ENCODE measurements at regions not wholly inside any gene's neighbourhood (a gene's known extent, or its start where the extent isn't known, plus 50 kb on each side); places are given as distances from the start of the nearest gene placed in this dataset.

DNA sequence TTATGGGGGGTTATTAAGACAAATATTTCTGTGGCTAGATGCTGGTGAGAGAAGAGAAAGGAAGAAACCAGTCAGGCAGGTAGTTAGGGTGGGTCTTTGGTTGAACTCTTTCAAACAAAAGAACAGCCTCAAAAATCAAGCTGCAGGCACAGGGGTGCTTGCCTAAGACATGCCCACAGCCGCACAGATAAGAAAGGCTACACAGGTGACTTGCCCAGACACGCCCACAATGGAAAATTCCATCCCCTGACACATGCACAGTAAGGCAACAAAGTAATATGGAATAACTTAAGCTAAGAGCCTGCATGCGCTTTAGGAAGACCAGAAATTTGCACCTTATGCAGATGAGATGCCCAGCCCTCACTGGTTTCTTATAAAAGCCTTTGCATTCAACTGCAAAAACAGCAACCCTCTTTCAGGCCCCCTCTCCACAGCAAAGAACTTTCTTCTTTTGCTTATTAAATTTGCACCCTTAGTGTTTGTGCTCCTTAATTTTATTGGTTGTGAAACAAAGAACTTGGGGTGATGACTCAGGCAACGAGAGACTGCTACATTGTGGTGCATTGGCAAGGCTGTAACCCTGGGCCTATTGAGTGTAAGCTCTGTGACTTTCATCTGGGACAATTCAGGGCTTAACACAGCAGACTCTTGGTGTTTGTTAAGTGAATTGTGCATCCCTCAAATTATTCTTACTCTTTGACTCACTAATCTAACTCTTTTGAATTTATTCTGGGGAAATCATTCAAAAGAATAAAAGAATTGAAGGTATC lies 149.4 kb downstream of the RPAP3 start:
- no peak for TF ChIP-seq SRF (IDR thresholded peaks at IDR 0.05; ENCODE audit: low read depth, low read length)
- TF ChIP-seq, protein P1, sequence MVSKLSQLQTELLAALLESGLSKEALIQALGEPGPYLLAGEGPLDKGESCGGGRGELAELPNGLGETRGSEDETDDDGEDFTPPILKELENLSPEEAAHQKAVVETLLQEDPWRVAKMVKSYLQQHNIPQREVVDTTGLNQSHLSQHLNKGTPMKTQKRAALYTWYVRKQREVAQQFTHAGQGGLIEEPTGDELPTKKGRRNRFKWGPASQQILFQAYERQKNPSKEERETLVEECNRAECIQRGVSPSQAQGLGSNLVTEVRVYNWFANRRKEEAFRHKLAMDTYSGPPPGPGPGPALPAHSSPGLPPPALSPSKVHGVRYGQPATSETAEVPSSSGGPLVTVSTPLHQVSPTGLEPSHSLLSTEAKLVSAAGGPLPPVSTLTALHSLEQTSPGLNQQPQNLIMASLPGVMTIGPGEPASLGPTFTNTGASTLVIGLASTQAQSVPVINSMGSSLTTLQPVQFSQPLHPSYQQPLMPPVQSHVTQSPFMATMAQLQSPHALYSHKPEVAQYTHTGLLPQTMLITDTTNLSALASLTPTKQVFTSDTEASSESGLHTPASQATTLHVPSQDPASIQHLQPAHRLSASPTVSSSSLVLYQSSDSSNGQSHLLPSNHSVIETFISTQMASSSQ (IDR thresholded peaks at IDR 0.05; ENCODE audit: low read depth), result no peak
- TF ChIP-seq, protein P1 (CRISPR knock-in tag; IDR thresholded peaks at IDR 0.05; ENCODE audit: borderline replicate concordance), result no peak
- TF ChIP-seq ARHGAP35 (CRISPR knock-in tag; IDR thresholded peaks at IDR 0.05; ENCODE audit: borderline replicate concordance), result no peak
- TF ChIP-seq SP140L (CRISPR knock-in tag; IDR thresholded peaks at IDR 0.05; ENCODE audit: borderline replicate concordance), result no peak
- TF ChIP-seq, protein P2, sequence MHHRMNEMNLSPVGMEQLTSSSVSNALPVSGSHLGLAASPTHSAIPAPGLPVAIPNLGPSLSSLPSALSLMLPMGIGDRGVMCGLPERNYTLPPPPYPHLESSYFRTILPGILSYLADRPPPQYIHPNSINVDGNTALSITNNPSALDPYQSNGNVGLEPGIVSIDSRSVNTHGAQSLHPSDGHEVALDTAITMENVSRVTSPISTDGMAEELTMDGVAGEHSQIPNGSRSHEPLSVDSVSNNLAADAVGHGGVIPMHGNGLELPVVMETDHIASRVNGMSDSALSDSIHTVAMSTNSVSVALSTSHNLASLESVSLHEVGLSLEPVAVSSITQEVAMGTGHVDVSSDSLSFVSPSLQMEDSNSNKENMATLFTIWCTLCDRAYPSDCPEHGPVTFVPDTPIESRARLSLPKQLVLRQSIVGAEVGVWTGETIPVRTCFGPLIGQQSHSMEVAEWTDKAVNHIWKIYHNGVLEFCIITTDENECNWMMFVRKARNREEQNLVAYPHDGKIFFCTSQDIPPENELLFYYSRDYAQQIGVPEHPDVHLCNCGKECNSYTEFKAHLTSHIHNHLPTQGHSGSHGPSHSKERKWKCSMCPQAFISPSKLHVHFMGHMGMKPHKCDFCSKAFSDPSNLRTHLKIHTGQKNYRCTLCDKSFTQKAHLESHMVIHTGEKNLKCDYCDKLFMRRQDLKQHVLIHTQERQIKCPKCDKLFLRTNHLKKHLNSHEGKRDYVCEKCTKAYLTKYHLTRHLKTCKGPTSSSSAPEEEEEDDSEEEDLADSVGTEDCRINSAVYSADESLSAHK (CRISPR knock-in tag; IDR thresholded peaks at IDR 0.05; ENCODE audit: borderline replicate concordance), result no peak
- TF ChIP-seq ZNF777 (CRISPR knock-in tag; IDR thresholded peaks at IDR 0.05), result no peak
- TF ChIP-seq POLR2AphosphoS5 (IDR thresholded peaks at IDR 0.05; ENCODE audit: low read depth, low read length), result no peak
- TF ChIP-seq ZNF530 (CRISPR knock-in tag; IDR thresholded peaks at IDR 0.05; ENCODE audit: low read depth), result no peak

All from HepG2 (cell line).